Trophoblast cell (in vitro differentiated cells and primary cell): ENCODE measurements at regions not wholly inside any gene's neighbourhood (a gene's known extent, or its start where the extent isn't known, plus 50 kb on each side); places are given as distances from the start of the nearest gene placed in this dataset.

ENCODE experiments used
- DNase-seq, 2 donors: peaks; one replicate each; pipeline ENCODE4 v3.0.0-alpha.2; 2016
- H2AFZ ChIP-seq: 2 replicates; pipeline ENCODE4 v1.6.1; 2013; ENCODE audit warnings: low read length, moderate library complexity, mild to moderate bottlenecking; ENCODE audit not compliant: insufficient read depth, poor library complexity
- H2AK5ac ChIP-seq: 2 replicates; pipeline ENCODE4 v1.6.1; 2013; ENCODE audit warnings: mild to moderate bottlenecking, low read length
- H2BK120ac ChIP-seq: 2 replicates; pipeline ENCODE4 v1.6.1; 2013; ENCODE audit warnings: low read length, mild to moderate bottlenecking, moderate library complexity; ENCODE audit not compliant: insufficient read depth, poor library complexity
- H2BK12ac ChIP-seq: 2 replicates; pipeline ENCODE4 v1.6.1; 2013; ENCODE audit warnings: mild to moderate bottlenecking, low read length, moderate library complexity
- H2BK5ac ChIP-seq: 2 replicates; pipeline ENCODE4 v1.6.1; 2013; ENCODE audit warnings: low read length, low read depth, moderate library complexity, mild to moderate bottlenecking; ENCODE audit not compliant: poor library complexity
- H3K14ac ChIP-seq: 2 replicates; pipeline ENCODE4 v1.6.1; 2013; ENCODE audit warnings: mild to moderate bottlenecking, low read length
- H3K18ac ChIP-seq: 2 replicates; pipeline ENCODE4 v1.6.1; 2013; ENCODE audit warnings: mild to moderate bottlenecking, low read length
- H3K23ac ChIP-seq: 2 replicates; pipeline ENCODE4 v1.6.1; 2013; ENCODE audit warnings: low read length
- H3K27ac ChIP-seq: 2 replicates; pipeline ENCODE4 v1.5.1; 2013; ENCODE audit warnings: low read depth, mild to moderate bottlenecking, inconsistent platforms, low read length, moderate library complexity
- H3K27me3 ChIP-seq: 2 replicates; pipeline ENCODE4 v1.6.1; 2013; ENCODE audit warnings: inconsistent platforms, mild to moderate bottlenecking, low read length, moderate library complexity; ENCODE audit not compliant: insufficient read depth
- H3K36me3 ChIP-seq, 2 experiments: 1 replicate in 1 of 2; 2 replicates in 1 of 2; pipeline ENCODE4 v1.6.1; 2013; ENCODE audit warnings: low read length in 2 of 2, mild to moderate bottlenecking in 2 of 2, moderate library complexity in 1 of 2; ENCODE audit not compliant: insufficient read depth in 2 of 2, control insufficient read depth in 1 of 2
- H3K4ac ChIP-seq: 2 replicates; pipeline ENCODE4 v1.6.1; 2013; ENCODE audit warnings: low read depth, mild to moderate bottlenecking, low read length, moderate library complexity
- H3K4me1 ChIP-seq, 2 experiments: 1 replicate in 1 of 2; 2 replicates in 1 of 2; pipeline ENCODE4 v1.6.1; 2013; ENCODE audit warnings: low read length in 2 of 2, mild to moderate bottlenecking in 2 of 2, moderate library complexity in 1 of 2; ENCODE audit not compliant: insufficient read depth in 2 of 2, control insufficient read depth in 1 of 2
- H3K4me2 ChIP-seq: 2 replicates; pipeline ENCODE4 v1.6.1; 2013; ENCODE audit warnings: inconsistent platforms, mild to moderate bottlenecking, low read length, moderate library complexity
- H3K4me3 ChIP-seq: 2 replicates; pipeline ENCODE4 v1.5.1; 2013; ENCODE audit warnings: mild to moderate bottlenecking, low read depth, low read length, inconsistent platforms
- H3K79me1 ChIP-seq: one replicate; pipeline ENCODE4 v1.6.1; 2013; ENCODE audit warnings: low read length
- H3K79me2 ChIP-seq: 2 replicates; pipeline ENCODE4 v1.6.1; 2013; ENCODE audit warnings: low read length, mild to moderate bottlenecking; ENCODE audit not compliant: control insufficient read depth, insufficient read depth, poor library complexity
- H3K9ac ChIP-seq: 2 replicates; pipeline ENCODE4 v1.6.1; 2013; ENCODE audit warnings: mild to moderate bottlenecking, low read length
- H3K9me3 ChIP-seq: 2 replicates; pipeline ENCODE4 v1.6.1; 2013; ENCODE audit warnings: low read depth, mild to moderate bottlenecking, control low read depth, inconsistent platforms, low read length; ENCODE audit not compliant: insufficient read depth
- H4K12ac ChIP-seq: 2 replicates; pipeline ENCODE4 v1.6.1; 2013; ENCODE audit warnings: low read depth, mild to moderate bottlenecking, low read length, moderate library complexity
- H4K8ac ChIP-seq: 2 replicates; pipeline ENCODE4 v1.6.1; 2013; ENCODE audit warnings: low read depth, mild to moderate bottlenecking, low read length, moderate library complexity
- H4K91ac ChIP-seq: one replicate; pipeline ENCODE4 v1.6.1; 2013; ENCODE audit warnings: low read depth, mild to moderate bottlenecking, low read length, moderate library complexity
- WGBS: extraction: QIAGEN DNeasy Blood & Tissue Kit; methylation state at CpG from one replicate; pipeline ENCODE4 v1.1.7; 2013; ENCODE audit warnings: missing lambda C conversion rate; ENCODE audit not compliant: insufficient read length, insufficient coverage; ENCODE audit errors: extremely low coverage; 5-methylcytosine and 5-hydroxymethylcytosine counted together

- no peak overlapping the region for H4K12ac ChIP-seq
- no peak overlapping the region for H3K4me3 ChIP-seq
- H2BK120ac ChIP-seq: no peak overlapping the region
- H3K27me3 ChIP-seq: no peaks in the 10 kb centered on the region
- H4K91ac ChIP-seq: no peak overlapping the region
- H3K4me2 ChIP-seq: no peak overlapping the region
- H2AFZ ChIP-seq: no peak overlapping the region
- H3K9me3 ChIP-seq: no peaks in the 10 kb centered on the region
- no peak for DNase-seq
- no peaks in the 10 kb centered on the region for H3K36me3 ChIP-seq
- no peaks in the 10 kb centered on the region for H3K4me1 ChIP-seq
- no peak overlapping the region for H2AK5ac ChIP-seq
- no peak overlapping the region for H2BK5ac ChIP-seq
- H2BK12ac ChIP-seq: no peak overlapping the region
- H3K23ac ChIP-seq: no peak overlapping the region
- no peak overlapping the region for H3K4ac ChIP-seq
- no peak overlapping the region for H4K8ac ChIP-seq
- H3K79me2 ChIP-seq: no peaks in the 10 kb centered on the region
- H3K18ac ChIP-seq: no peak overlapping the region
- H3K79me1 ChIP-seq: no peaks in the 10 kb centered on the region
- no peak overlapping the region for H3K9ac ChIP-seq
- no peak overlapping the region for H3K14ac ChIP-seq
- WGBS: no CpG with 5 or more reads among the region's 2 CpGs
- no peak overlapping the region for H3K27ac ChIP-seq
These were observed 65.8 kb downstream of the SLIT2 start for GRCh38 chr4:20317424-20317985.

- no peak overlapping the region for H3K27ac ChIP-seq
- H3K14ac ChIP-seq: no peak overlapping the region
- no peaks in the 10 kb centered on the region for H3K4me1 ChIP-seq
- H3K18ac ChIP-seq: no peak overlapping the region
- no peak overlapping the region for H3K4ac ChIP-seq
- no peak overlapping the region for H2AFZ ChIP-seq
- no peak overlapping the region for H3K4me2 ChIP-seq
- H3K9me3 ChIP-seq: no peaks in the 10 kb centered on the region
- H3K27me3 ChIP-seq: no peaks in the 10 kb centered on the region
- H2BK5ac ChIP-seq: no peak overlapping the region
- no peaks in the 10 kb centered on the region for H3K79me1 ChIP-seq
- no peak overlapping the region for H3K23ac ChIP-seq
- no peak overlapping the region for H2BK120ac ChIP-seq
- no peak overlapping the region for H3K4me3 ChIP-seq
- no peak overlapping the region for H2AK5ac ChIP-seq
- no peak for DNase-seq
- no peak overlapping the region for H2BK12ac ChIP-seq
- H3K36me3 ChIP-seq: no peaks in the 10 kb centered on the region
- H3K79me2 ChIP-seq: no peaks in the 10 kb centered on the region
- no peak overlapping the region for H4K91ac ChIP-seq
- no peak overlapping the region for H3K9ac ChIP-seq
- H4K12ac ChIP-seq: no peak overlapping the region
- no CpG with 5 or more reads among the region's 8 CpGs for WGBS
- no peak overlapping the region for H4K8ac ChIP-seq
These were observed 66.5 kb downstream of the SLIT2 start for GRCh38 chr4:20318001-20318908.

- no CpG with 5 or more reads among the region's 1 CpG for WGBS
- H3K14ac ChIP-seq: no peak overlapping the region
These were observed 67.2 kb downstream of the SLIT2 start for GRCh38 chr4:20318909-20319277.

GRCh38 chr4:20319825-20320612 is 68.3 kb downstream of the SLIT2 start:
- no peak overlapping the region for H2BK12ac ChIP-seq
- H3K27me3 ChIP-seq: no peaks in the 10 kb centered on the region
- H4K8ac ChIP-seq: no peak overlapping the region
- H3K79me1 ChIP-seq: no peaks in the 10 kb centered on the region
- no peak overlapping the region for H3K23ac ChIP-seq
- no peak overlapping the region for H4K91ac ChIP-seq
- H3K14ac ChIP-seq: no peak overlapping the region
- no peak overlapping the region for H3K4ac ChIP-seq
- H3K4me3 ChIP-seq: no peak overlapping the region
- H2BK120ac ChIP-seq: no peak overlapping the region
- H3K18ac ChIP-seq: no peak overlapping the region
- H3K27ac ChIP-seq: no peak overlapping the region
- no peak overlapping the region for H3K4me2 ChIP-seq
- no peak overlapping the region for H2AK5ac ChIP-seq
- no peak for DNase-seq
- WGBS: no CpG with 5 or more reads among the region's 6 CpGs
- H3K36me3 ChIP-seq: no peaks in the 10 kb centered on the region
- no peak overlapping the region for H4K12ac ChIP-seq
- H2BK5ac ChIP-seq: no peak overlapping the region
- no peaks in the 10 kb centered on the region for H3K79me2 ChIP-seq
- no peak overlapping the region for H2AFZ ChIP-seq
- H3K4me1 ChIP-seq: peaks cover 0 to 4% of the 10 kb centered on the region in 2 experiments
- H3K9ac ChIP-seq: no peak overlapping the region
- H3K9me3 ChIP-seq: no peaks in the 10 kb centered on the region

More at GRCh38 chr4:20318909-20319277, 67.2 kb downstream of the SLIT2 start:
- Histone ChIP-seq H3K27me3 (no peaks in the 10 kb centered on the region), H4K12ac (no peak overlapping the region), H3K79me1 (no peaks in the 10 kb centered on the region), H3K4me3 (no peak overlapping the region), H3K36me3 (no peaks in the 10 kb centered on the region), H4K8ac (no peak overlapping the region), H2AK5ac (no peak overlapping the region), H3K9ac (no peak overlapping the region), H4K91ac (no peak overlapping the region), H2BK12ac (no peak overlapping the region), H2BK120ac (no peak overlapping the region), H2AFZ (no peak overlapping the region), H3K4me2 (no peak overlapping the region), H3K4ac (no peak overlapping the region), H3K18ac (no peak overlapping the region), H2BK5ac (no peak overlapping the region), H3K27ac (no peak overlapping the region), H3K79me2 (no peaks in the 10 kb centered on the region), H3K23ac (no peak overlapping the region), H3K4me1 (peaks cover 0 to 1% of the 10 kb centered on the region in 2 experiments), H3K9me3 (no peaks in the 10 kb centered on the region)
- no peak for DNase-seq
